WERI-Rb-1 (cell line): ENCODE measurements at regions not wholly inside any gene's neighbourhood (a gene's known extent, or its start where the extent isn't known, plus 50 kb on each side); places are given as distances from the start of the nearest gene placed in this dataset.
A peak's percentile ranks its signal among the peaks of the same experiment; 100 is the strongest.

ENCODE experiments used
- DNase-seq: peaks from one replicate; pipeline ENCODE4 v3.0.0-alpha.2; 2020
- H3K27ac ChIP-seq: fragments of 250-450 bp; sonication (Bioruptor Pico); 2 replicates; pipeline ENCODE4 v1.5.1; 2020; ENCODE audit warnings: mild to moderate bottlenecking, moderate library complexity
- H3K27me3 ChIP-seq: fragments of 250-450 bp; sonication (Bioruptor Pico); 2 replicates; pipeline ENCODE4 v1.5.1; 2021; ENCODE audit warnings: mild to moderate bottlenecking, low read depth, moderate library complexity; ENCODE audit not compliant: insufficient read depth, severe bottlenecking
- H3K36me3 ChIP-seq: fragments of 250-450 bp; sonication (Bioruptor Pico); 2 replicates; pipeline ENCODE4 v1.5.1; 2020; ENCODE audit warnings: mild to moderate bottlenecking, moderate library complexity
- H3K4me3 ChIP-seq: 2 replicates; pipeline ENCODE4 v1.5.1; 2011; ENCODE audit warnings: low read depth, mild to moderate bottlenecking, control low read depth, low read length
- H3K9me3 ChIP-seq: fragments of 250-450 bp; sonication (Bioruptor Pico); 2 replicates; pipeline ENCODE4 v1.5.1; 2021; ENCODE audit warnings: mild to moderate bottlenecking, moderate library complexity; ENCODE audit not compliant: severe bottlenecking
- TF ChIP-seq, protein P1 (sequence below): IDR thresholded peaks from 2 replicates; pipeline ENCODE4 v1.5.1; 2011; ENCODE audit warnings: low read depth, mild to moderate bottlenecking, control low read depth, inconsistent platforms, low read length

DNA sequence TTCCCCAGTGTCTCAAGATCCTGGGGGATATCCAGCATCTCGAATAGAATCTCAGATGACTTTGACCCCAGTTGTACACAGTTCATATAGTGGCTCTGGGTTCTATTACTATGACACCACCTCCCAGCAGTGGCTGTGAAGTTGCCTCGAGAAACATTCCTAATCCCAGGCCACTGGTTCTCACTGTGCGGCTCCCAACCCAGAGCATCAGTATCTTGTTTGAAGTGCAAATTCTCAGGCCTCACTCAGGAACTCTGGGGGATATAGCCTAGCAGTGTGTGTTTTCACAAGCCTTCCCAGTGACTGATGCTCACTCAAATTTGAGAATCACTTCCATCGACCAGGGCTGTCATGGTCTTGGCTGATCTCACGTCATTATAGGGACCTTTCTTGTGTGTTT, 69.3 kb upstream of the IGF1 start:
- no peak overlapping the region for H3K27ac ChIP-seq
- no peaks in the 10 kb centered on the region for H3K9me3 ChIP-seq
- no peak overlapping the region for H3K4me3 ChIP-seq
- H3K27me3 ChIP-seq, result no peaks in the 10 kb centered on the region
- TF ChIP-seq, protein P1, sequence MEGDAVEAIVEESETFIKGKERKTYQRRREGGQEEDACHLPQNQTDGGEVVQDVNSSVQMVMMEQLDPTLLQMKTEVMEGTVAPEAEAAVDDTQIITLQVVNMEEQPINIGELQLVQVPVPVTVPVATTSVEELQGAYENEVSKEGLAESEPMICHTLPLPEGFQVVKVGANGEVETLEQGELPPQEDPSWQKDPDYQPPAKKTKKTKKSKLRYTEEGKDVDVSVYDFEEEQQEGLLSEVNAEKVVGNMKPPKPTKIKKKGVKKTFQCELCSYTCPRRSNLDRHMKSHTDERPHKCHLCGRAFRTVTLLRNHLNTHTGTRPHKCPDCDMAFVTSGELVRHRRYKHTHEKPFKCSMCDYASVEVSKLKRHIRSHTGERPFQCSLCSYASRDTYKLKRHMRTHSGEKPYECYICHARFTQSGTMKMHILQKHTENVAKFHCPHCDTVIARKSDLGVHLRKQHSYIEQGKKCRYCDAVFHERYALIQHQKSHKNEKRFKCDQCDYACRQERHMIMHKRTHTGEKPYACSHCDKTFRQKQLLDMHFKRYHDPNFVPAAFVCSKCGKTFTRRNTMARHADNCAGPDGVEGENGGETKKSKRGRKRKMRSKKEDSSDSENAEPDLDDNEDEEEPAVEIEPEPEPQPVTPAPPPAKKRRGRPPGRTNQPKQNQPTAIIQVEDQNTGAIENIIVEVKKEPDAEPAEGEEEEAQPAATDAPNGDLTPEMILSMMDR, result no peak
- no peaks in the 10 kb centered on the region for H3K36me3 ChIP-seq
- DNase-seq, result no peak

DNA sequence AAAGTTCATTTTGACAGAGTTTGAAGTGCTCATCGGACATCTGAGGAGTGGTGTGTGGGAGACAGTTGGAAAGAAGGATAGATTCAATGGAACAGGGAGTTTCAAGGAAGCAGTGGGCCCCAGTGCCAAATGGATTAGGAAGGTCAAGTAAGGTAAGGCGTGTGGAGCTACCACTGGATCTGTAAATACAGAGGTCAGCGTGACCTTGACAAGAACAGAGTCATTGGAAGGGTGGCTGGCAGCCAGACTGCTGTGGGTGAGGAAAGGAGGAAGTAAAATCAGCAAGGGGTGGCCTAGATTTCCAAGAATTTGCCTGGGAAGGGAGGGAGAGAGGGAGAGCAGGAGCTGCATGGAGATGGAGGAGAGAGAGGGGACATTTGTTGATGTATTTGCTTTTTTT, 68.2 kb upstream of the IGF1 start:
- TF ChIP-seq, protein P1, result no peak
- H3K4me3 ChIP-seq, result no peak overlapping the region
- DNase-seq, result no peak
- no peak overlapping the region for H3K27ac ChIP-seq
- H3K9me3 ChIP-seq, result no peaks in the 10 kb centered on the region
- H3K27me3 ChIP-seq, result no peaks in the 10 kb centered on the region
- no peaks in the 10 kb centered on the region for H3K36me3 ChIP-seq

DNA sequence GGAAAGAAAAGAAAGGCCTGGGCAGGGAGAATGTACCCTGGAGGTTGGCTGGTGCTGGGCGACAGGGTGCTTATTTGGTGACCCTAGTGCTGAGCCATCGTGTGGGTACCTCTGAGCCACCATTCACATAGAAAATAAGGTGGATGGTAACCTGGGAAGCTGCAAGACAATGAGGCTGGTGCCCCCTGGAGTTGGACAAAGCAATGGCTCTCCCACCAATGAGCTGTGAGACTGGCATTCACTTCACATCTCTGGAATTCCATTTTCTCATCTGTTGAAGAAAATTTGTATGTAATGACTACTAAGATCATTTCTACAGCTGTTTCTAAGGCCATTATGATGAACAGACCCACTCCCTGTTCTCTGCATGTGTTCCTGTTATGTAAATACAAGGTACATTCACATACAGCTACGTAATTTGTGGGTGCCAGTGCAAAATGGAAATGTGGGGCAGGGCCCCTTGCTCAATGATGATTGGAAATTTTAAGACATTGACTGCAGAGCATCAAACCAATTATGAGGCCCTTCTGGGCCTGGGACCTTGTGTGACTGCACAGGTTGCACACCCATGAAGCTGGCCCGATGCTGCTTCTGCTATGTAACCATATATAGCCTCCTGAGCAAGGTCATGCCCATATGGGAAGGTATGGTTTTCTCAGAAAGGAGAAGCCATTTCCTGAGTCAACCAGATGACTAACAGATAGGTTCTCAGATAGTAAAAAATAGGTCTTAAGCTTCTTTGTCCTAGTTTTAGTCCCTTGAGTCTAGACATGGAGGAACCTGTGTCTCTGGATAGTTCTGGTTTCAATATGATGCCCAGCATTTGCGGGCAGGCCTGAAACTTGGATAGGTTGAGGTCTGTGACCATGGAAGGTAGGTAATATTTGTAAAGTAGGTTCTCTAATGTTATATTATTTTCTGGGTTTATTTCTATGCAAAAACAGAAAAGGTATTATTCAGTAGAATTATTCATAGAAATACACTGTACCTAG, 63.4 kb upstream of the IGF1 start:
- Histone ChIP-seq H3K36me3 (no peaks in the 10 kb centered on the region), H3K4me3 (no peak overlapping the region), H3K9me3 (peaks cover 2% of the 10 kb centered on the region), H3K27ac (no peak overlapping the region), H3K27me3 (no peaks in the 10 kb centered on the region)
- TF ChIP-seq, protein P1, result peak; percentile 57
- DNase-seq, result no peak

DNA sequence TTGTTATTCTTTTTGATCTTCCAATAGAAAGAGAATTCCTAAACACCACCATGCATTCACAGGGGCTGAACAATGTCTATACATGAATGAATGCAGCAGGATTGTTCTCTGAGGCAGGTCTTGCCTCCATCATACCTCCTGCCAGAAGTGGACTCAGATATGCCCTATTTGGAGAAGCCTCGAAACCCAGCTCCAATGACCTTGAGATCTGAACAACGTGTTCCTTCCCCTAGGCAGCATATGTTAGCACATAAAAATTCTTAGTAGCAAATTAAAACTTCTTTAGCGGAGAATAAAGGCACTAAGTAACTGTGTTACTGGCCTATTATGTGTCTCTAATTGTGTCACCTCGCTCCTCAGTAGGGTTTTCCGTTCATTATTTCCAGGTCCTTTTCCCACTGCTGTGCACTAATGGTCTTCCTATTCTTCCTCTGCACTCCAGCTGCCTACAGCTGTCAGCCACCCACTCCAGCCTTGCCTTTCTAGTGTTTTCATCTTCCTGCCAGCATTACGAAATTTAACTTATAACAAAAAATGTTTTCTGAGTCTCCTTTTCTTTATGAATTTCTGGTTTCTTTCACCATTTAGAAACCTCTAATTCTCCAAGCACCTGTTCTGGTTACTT, 62.6 kb upstream of the IGF1 start:
- no peaks in the 10 kb centered on the region for H3K36me3 ChIP-seq
- H3K27me3 ChIP-seq, result no peaks in the 10 kb centered on the region
- no peak overlapping the region for H3K27ac ChIP-seq
- DNase-seq, result no peak
- TF ChIP-seq, protein P1, result no peak
- peaks cover 2% of the 10 kb centered on the region for H3K9me3 ChIP-seq
- H3K4me3 ChIP-seq, result no peak overlapping the region

DNA sequence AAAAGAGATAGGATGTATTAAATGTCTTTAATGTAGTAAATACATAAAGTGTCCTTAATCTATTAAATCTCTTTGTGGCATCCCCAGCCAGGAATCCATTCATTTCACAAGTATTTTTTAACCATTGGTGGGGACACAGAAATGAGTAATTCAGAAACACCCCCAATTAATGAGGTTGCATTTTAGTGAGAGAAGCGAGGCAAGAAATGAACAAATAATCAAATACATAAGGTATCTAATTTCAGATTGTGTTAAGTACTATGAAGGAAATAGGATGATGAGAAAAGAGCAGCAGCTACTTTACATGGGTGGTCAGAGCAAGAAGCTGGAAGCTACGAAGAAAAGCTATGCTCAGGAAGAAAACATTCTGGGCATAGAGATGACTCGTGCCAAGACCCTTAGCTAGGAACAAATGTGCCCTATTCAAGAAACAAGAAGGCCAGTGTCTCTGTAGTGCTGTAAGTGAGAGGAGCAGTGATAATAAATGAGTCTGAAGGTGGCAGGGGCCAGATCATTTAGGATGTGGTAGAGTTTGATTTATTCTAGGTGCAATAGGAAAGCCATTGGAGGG, 60.5 kb upstream of the IGF1 start:
- Histone ChIP-seq H3K36me3 (no peaks in the 10 kb centered on the region), H3K27me3 (no peaks in the 10 kb centered on the region), H3K27ac (no peak overlapping the region), H3K9me3 (peaks cover 2% of the 10 kb centered on the region), H3K4me3 (no peak overlapping the region)
- TF ChIP-seq, protein P1, result no peak
- no peak for DNase-seq
